ENCODE measurements at regions not wholly inside any gene's neighbourhood (a gene's known extent, or its start where the extent isn't known, plus 50 kb on each side); places are given as distances from the start of the nearest gene placed in this dataset.
"Not testable (repeated sequence)": the region's sequence is repeated elsewhere in the genome, so short reads cannot be mapped to it uniquely, and the experiment has no call there.

DNA sequence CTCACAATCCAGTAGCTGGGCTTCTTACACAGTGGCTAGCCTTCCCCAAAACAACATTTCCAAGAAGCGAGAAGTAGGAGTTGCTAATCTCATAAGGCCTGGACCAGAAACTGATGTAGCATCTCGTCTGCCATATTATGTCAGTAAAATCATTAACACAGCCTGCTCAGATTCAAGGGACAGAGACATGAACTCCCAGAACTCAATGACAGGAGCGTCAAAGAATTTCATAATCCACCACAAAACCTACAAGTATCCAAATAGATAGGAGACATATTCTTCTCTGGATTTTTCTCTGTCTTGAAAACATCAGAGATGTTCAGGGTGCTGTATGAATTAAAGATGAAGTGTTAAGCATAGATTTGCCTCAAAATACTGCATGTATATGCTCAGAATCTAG is 457.6 kb upstream of the ACTBL2 start:
- TF ChIP-seq POLR2A (IDR thresholded peaks at IDR 0.05; ENCODE audit: low read length) (no peak), GATA1 (IDR thresholded peaks at IDR 0.05; ENCODE audit: low read depth, low read length) (no peak)
- no peak for DNase-seq

DNA sequence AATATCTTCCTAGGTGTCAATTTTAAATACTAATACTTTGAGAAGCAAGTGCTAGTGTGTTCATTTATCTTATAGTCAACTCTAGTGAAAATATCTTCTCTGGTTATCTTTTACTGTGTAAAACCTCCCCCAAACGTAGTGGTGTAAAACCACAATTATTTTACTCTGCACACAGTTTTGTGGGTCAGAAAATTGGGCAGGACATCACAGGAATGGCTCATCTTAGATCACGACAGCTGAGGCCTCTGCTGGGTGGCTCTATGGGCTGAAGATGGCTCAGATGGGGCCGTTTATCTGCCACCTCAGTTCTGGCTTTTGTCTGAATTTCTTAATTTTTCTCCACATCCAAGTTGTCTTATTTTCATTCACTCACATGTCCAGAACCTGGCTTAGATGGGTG is 457.2 kb upstream of the ACTBL2 start:
- TF ChIP-seq GATA1 (IDR thresholded peaks at IDR 0.05; ENCODE audit: low read depth, low read length): no peak
- no peak for TF ChIP-seq POLR2A (IDR thresholded peaks at IDR 0.05; ENCODE audit: low read length)
- no peak for DNase-seq

DNA sequence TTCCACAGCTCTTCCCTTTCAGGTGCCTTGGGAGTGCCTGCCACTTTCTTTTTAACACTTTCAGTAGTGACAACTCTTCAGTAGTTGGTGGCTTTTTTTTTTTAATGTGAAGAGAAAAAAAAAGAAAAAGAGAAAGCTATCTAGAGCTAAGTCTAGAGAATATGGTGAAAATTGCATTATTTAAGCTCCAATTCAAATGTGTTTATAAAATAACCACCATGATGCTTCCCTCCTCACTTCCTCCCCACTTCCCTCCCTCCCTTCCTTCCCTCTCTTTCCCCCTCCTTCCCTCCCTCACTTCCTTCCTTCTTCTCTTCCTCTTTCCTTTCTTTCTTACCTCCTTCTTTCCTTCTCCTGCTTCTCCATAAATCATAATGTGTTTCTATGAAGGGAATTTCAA is 456.7 kb upstream of the ACTBL2 start:
- no peak for DNase-seq
- TF ChIP-seq POLR2A (IDR thresholded peaks at IDR 0.05; ENCODE audit: low read length) (no peak), GATA1 (IDR thresholded peaks at IDR 0.05; ENCODE audit: low read depth, low read length) (no peak)

DNA sequence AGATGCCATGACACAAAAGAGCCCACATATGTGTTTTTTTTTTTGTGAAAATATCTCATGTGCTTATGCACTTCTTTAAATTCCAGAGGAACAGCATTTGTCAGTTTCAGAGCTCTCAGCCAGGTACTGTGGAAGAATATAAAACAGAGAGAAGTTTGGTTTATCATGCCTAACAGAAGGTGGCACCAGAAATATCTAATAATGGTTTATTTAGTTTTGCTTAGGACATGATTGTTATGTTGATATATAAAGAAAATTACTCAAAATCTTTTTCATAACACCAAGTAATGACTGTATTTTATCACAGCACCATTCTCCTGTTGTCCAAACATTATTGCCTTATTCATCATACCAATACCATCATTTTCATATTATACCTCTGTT is 455.6 kb upstream of the ACTBL2 start:
- TF ChIP-seq GATA1 (IDR thresholded peaks at IDR 0.05; ENCODE audit: low read depth, low read length) (no peak), POLR2A (IDR thresholded peaks at IDR 0.05; ENCODE audit: low read length) (no peak)
- DNase-seq: no peak

DNA sequence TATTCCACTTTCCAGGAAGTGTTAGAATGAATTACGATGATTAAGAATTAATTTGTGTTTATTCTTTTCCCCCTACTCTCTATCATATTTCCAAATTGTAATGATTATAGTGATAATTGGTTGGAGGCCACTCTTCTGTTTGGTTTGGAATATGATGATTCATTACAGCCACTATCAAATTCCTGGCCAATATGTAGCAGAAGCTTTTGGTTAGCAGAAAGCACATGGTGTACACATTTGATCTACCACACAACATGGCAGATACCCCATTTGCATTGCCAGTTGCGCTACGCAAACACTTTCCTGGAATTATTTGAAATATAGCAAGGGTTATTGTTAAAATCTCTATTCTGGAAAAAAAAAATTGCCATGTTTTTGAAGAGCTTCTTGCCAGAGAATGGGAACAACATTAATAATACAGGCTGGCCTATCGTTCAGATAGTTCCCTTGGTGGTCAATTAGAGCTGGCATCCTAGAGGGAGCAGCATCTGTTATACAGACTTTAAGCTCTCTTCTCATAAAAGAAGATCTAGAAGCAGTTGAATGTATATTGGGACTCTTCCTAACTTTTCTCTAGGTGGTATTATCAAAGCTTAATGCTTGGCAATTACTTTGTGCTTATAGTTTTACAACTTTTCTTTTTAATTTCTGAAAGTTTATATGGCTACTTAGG is 455.0 kb upstream of the ACTBL2 start:
- no peak for TF ChIP-seq POLR2A (IDR thresholded peaks at IDR 0.05; ENCODE audit: low read length)
- no peak for TF ChIP-seq GATA1 (IDR thresholded peaks at IDR 0.05; ENCODE audit: low read depth, low read length)
- DNase-seq: no peak

DNA sequence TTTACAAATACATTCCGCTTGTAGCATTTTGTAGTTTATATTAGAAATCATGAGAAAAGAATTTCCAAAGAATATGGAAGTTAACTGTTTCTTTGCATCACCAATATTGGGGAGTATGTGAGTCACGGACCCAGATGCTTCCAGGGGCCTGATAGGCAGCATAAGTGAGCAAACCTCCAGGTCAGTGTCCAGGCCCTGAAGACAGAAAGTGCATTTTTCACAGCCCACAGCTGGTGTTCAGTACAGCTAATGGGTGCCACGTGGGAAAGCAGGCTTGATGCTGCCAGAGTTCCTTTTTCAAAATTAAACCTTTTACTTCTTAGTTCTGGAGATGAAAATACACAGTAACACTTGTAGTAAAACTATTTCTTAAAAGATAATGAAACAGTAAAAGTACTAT is 454.4 kb upstream of the ACTBL2 start:
- no peak for TF ChIP-seq GATA1 (IDR thresholded peaks at IDR 0.05; ENCODE audit: low read depth, low read length)
- TF ChIP-seq POLR2A (IDR thresholded peaks at IDR 0.05; ENCODE audit: low read length): no peak
- DNase-seq: no peak

DNA sequence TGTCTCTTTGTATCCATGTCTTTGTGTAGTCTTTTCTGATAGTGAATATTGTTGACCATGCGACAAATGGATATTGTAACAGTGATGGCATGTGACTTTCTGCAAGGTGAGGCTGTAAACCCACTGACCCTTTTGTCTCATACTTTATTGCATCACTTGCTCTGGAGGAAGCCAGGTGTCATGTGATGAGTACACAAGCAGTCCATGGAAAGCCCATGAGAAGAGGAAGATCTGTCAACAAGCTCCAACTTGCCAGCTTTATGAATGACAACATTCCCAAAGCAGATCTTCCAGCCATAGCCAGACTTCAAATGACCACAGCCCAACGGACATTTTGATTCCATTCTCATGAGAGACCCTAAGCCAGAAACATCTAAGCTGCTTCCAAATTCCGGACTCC is 450.1 kb upstream of the ACTBL2 start:
- TF ChIP-seq GATA1 (IDR thresholded peaks at IDR 0.05; ENCODE audit: low read depth, low read length) (no peak), POLR2A (IDR thresholded peaks at IDR 0.05; ENCODE audit: low read length) (no peak)
- DNase-seq: no peak

DNA sequence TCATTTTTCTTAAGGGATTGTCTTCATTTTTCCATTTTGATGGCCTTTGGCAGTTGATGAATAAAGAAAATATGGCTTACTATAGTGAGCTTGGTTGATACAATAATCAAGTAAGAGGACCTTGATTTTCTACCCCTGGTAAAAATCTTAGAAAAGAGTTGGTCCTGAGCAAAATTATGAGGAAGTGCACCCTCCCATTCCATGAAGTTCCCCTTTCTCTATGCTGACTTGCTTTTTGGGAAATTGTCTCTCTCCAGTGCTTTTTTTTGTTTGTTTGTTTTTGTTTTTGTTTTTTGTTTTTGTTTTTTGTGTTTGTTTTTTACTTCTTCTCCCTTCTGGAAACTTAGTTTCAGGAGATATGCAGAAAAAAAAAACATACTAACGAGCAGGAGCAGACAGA is 449.2 kb upstream of the ACTBL2 start:
- no peak for TF ChIP-seq GATA1 (IDR thresholded peaks at IDR 0.05; ENCODE audit: low read depth, low read length)
- no peak for TF ChIP-seq POLR2A (IDR thresholded peaks at IDR 0.05; ENCODE audit: low read length)
- no peak for DNase-seq

DNA sequence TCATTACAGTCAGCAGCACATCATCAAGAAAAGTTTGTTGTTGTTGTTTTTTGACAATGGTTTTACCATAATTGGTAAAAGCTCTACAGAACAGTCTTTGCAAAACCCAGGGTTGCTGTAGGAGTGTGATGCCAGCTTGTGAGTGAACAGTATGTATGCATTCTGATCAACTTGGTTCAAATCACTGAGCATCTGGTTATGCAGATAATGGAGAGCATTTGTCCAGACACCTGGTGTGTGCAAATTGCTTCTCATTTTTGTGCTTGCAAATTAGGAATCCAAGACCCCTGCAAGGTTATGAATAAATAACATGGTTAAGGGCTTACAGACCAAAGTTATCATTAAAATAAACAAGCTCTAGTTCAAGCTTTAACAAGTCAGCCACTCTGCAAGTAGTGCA is 448.7 kb upstream of the ACTBL2 start:
- TF ChIP-seq POLR2A (IDR thresholded peaks at IDR 0.05; ENCODE audit: low read length) (no peak), GATA1 (IDR thresholded peaks at IDR 0.05; ENCODE audit: low read depth, low read length) (no peak)
- no peak for DNase-seq

DNA sequence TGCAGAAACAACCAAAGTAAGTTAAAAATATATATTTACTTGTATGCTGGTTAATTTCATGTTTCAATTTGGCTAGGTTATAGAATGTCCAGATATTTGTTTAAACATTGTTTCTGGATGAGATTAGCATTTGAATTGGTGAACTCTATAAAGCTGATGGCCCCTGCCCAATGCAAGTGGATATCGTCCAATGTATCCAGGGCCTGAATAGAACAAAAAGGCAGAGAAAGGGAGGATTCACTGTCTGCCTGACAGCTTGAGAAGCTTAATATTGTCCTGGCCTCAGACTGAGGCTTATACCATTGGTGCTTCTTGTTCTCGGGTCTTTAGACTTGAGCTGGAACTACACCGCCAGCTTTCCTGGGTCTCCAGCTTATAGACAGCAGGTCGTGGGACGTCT is 446.7 kb upstream of the ACTBL2 start:
- TF ChIP-seq GATA1 (IDR thresholded peaks at IDR 0.05; ENCODE audit: low read depth, low read length): no peak
- no peak for TF ChIP-seq POLR2A (IDR thresholded peaks at IDR 0.05; ENCODE audit: low read length)
- DNase-seq: no peak

DNA sequence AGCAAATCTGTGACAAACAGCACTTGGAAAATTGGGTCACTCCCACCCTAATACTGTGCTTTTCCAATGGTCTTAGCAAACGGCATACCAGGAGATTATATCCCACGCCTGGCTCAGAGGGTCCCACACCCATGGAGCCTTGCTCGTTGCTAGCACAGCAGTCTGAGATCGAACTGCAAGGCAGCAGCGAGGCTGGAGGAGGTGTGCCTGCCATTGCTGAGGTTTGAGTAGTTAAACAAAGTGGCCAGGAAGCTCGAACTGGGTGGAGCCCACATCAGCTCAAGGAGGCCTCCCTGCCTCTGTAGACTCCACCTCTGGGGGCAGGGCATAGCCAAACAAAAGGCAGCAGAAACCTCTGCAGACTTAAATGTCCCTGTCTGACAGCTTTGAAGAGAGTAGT is 440.5 kb upstream of the ACTBL2 start:
- DNase-seq: not testable (repeated sequence)

DNA sequence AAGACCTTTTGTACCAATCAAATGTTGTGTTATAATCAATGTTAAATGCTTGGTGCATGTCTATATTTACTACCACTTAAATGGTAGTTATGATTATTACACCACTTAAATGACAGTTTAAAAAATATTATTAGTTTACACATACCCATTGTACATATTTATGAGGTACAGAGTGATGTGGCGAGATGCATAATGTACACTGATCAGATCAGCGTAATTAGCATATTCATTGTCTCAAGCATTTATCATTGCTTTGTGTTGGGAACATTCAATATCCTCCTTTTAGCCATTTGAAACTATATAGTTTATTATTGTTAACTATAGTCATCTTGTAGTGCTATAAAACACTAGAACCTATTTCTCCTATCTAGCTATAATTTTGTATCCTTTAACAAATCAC is 434.4 kb upstream of the ACTBL2 start:
- no peak for TF ChIP-seq GATA1 (IDR thresholded peaks at IDR 0.05; ENCODE audit: low read depth, low read length)
- no peak for TF ChIP-seq POLR2A (IDR thresholded peaks at IDR 0.05; ENCODE audit: low read length)
- DNase-seq: no peak

DNA sequence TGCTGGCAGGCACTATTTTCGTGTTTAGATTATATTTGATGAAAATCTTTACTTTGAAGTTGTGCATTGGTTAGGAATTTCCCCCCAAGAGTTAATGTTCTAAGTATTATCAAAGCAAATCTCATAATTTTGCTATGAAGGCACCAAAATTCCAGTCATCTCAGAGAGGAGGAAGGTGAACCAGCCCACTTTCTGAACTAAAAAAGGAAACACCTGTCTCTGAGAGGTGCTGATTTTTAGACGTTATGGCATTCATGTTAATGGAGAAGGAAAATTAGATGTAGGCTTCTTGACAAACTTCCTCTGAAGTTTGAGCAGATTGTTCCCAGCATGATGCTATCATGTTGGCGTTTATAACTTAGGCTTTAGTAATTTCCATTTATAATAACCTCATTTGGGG is 432.9 kb upstream of the ACTBL2 start:
- TF ChIP-seq GATA1 (IDR thresholded peaks at IDR 0.05; ENCODE audit: low read depth, low read length) (no peak), POLR2A (IDR thresholded peaks at IDR 0.05; ENCODE audit: low read length) (no peak)
- DNase-seq: no peak

DNA sequence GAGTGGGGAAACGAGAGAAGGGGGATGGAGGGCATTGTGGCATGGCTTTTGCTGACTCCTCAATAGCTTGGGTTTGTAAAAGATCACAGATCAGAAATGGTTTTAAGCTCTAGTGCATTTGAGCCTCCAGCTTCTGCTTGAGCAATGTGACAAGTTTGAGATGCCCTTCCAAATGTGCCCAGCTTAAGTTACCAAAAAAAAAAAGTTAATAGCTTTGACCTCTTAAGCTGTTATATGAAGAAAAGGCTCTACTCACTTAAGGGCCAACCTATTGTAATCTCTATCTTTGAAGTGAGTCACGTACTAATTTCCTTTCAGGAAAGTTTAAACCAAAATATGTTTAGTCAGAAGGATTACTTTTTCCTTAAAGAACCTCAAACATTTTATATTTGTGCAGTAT is 428.8 kb upstream of the ACTBL2 start:
- TF ChIP-seq GATA1 (IDR thresholded peaks at IDR 0.05; ENCODE audit: low read depth, low read length): no peak
- TF ChIP-seq POLR2A (IDR thresholded peaks at IDR 0.05; ENCODE audit: low read length): no peak
- DNase-seq: no peak

DNA sequence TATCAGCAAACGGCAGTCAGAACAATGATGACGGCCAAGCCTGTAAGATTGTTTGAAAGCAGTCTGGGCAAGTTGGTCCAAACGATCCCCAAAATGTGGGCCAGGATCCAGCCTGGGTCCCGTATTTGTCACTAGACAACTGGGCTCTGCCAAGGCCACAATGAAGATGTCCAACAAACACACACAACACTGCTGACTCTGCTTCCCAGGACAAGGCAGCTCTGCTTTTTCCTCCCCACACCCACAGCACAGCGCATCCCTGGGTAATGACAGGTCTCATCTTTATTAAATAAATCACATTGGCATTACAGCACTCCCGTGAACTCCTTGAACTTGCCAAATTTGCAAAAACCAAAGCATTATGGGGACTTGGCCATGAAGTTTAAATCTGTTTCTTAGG is 424.1 kb upstream of the ACTBL2 start:
- DNase-seq: no peak
- TF ChIP-seq GATA1 (IDR thresholded peaks at IDR 0.05; ENCODE audit: low read depth, low read length) (no peak), POLR2A (IDR thresholded peaks at IDR 0.05; ENCODE audit: low read length) (no peak)

DNA sequence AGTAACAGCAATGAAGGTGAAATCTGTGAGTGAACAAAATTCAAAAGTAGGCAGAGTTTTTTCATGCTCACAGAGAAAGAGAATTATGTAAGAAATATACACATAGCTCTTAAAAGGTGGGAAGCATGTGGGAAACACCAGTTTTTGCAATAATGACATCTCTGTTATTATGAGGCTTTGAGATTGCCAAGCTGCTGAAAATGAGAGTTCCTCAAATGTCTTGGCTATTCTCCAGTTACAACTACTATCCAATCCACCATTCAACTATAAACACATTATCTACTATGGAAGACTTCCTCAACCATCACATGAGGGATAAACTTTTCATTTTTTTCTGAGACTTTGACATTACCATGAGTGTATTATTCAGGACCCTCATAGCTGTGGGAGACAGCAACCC is 420.8 kb upstream of the ACTBL2 start:
- no peak for DNase-seq

More for the DNA sequence above, 420.8 kb upstream of the ACTBL2 start:
- TF ChIP-seq POLR2A (IDR thresholded peaks at IDR 0.05; ENCODE audit: low read length): no peak
- TF ChIP-seq GATA1 (IDR thresholded peaks at IDR 0.05; ENCODE audit: low read depth, low read length): no peak
